BJ (cell line): ENCODE measurements at regions not wholly inside any gene's neighbourhood (a gene's known extent, or its start where the extent isn't known, plus 50 kb on each side); places are given as distances from the start of the nearest gene placed in this dataset.
"Not testable (repeated sequence)": the region's sequence is repeated elsewhere in the genome, so short reads cannot be mapped to it uniquely, and the experiment has no call there.

Source experiments
- CTCF ChIA-PET: fragments of 350-600 bp; formaldehyde crosslinking; extraction: SDS; loops from one replicate; lab custom pipeline; 2021; ENCODE audit warnings: antibody characterized with exemption, inconsistent platforms; lab: Yijun Ruan, JAX
- POLR2A ChIA-PET: fragments of 300-600 bp; sonication (Branson Sonifier 250); formaldehyde crosslinking; extraction: SDS; loops from one replicate; lab custom pipeline; 2021; ENCODE audit warnings: antibody characterized with exemption; lab: Charles Lee
- DNase-seq: peaks from one replicate; pipeline ENCODE4 v3.0.0-alpha.2; 2011; ENCODE audit warnings: low read depth
- H3K27me3 ChIP-seq: 2 replicates; pipeline ENCODE4 v1.6.0; 2011; ENCODE audit warnings: low read length; ENCODE audit not compliant: control insufficient read depth, insufficient read depth
- H3K36me3 ChIP-seq: 2 replicates; pipeline ENCODE4 v1.5.1; 2011; ENCODE audit warnings: low read length; ENCODE audit not compliant: control insufficient read depth, insufficient read depth
- H3K4me3 ChIP-seq: 2 replicates; pipeline ENCODE4 v1.5.1; 2011; ENCODE audit warnings: low read depth, mild to moderate bottlenecking, control low read depth, low read length
- CTCF ChIP-seq: IDR thresholded peaks from 2 replicates; pipeline ENCODE4 v1.5.1; 2011; ENCODE audit warnings: low read depth, mild to moderate bottlenecking, control low read depth, inconsistent platforms, low read length, moderate library complexity; ENCODE audit not compliant: insufficient read depth

- no peak overlapping the region for H3K4me3 ChIP-seq
- no peaks in the 10 kb centered on the region for H3K36me3 ChIP-seq
- TF ChIP-seq CTCF, result no peak
- no peak for DNase-seq
- H3K27me3 ChIP-seq, result peaks cover 2% of the 10 kb centered on the region; the same call in 1 of the 2 replicates
- ChIA-PET POLR2A (no interaction called here), CTCF (interaction anchor here (0.8 kb wide), 1 partner anchor 27 kb away, joined by 3 read pairs; no protein-coding TSS in a partner anchor)
These were observed 69.9 kb upstream of the ANKRD10 start for GRCh38 chr13:110984798-110985197.

- no peak for DNase-seq
- Histone ChIP-seq H3K27me3 (peaks cover 2% of the 10 kb centered on the region; the same call in 1 of the 2 replicates), H3K36me3 (no peaks in the 10 kb centered on the region), H3K4me3 (no peak overlapping the region)
- POLR2A ChIA-PET, result no interaction called here
- no peak for TF ChIP-seq CTCF
- CTCF ChIA-PET, result no interaction called here
These were observed 69.5 kb upstream of the ANKRD10 start for GRCh38 chr13:110984381-110984780.

GRCh38 chr13:110983241-110983640 is 68.4 kb upstream of the ANKRD10 start:
- CTCF ChIA-PET, result no interaction called here
- H3K4me3 ChIP-seq, result no peak overlapping the region
- POLR2A ChIA-PET, result no interaction called here
- no peaks in the 10 kb centered on the region for H3K36me3 ChIP-seq
- TF ChIP-seq CTCF, result no peak
- DNase-seq, result no peak
- peaks cover 2% of the 10 kb centered on the region; the same call in 1 of the 2 replicates for H3K27me3 ChIP-seq

- DNase-seq, result no peak
- Histone ChIP-seq H3K4me3 (no peak overlapping the region), H3K27me3 (peaks cover 2% of the 10 kb centered on the region), H3K36me3 (no peaks in the 10 kb centered on the region)
- ChIA-PET POLR2A (no interaction called here), CTCF (no interaction called here)
- no peak for TF ChIP-seq CTCF
These were observed 66.5 kb upstream of the ANKRD10 start for GRCh38 chr13:110981379-110981778.

GRCh38 chr13:110980921-110981320 is 66.1 kb upstream of the ANKRD10 start:
- no peak for TF ChIP-seq CTCF
- ChIA-PET CTCF (no interaction called here), POLR2A (no interaction called here)
- Histone ChIP-seq H3K4me3 (no peak overlapping the region), H3K36me3 (no peaks in the 10 kb centered on the region), H3K27me3 (peaks cover 2% of the 10 kb centered on the region)
- DNase-seq, result no peak

GRCh38 chr13:110979149-110979548 is 64.3 kb upstream of the ANKRD10 start:
- POLR2A ChIA-PET, CTCF ChIA-PET, DNase-seq, H3K36me3 ChIP-seq, H3K4me3 ChIP-seq, H3K27me3 ChIP-seq: not testable (repeated sequence)
